PC-9 (cell line): ENCODE measurements at regions not wholly inside any gene's neighbourhood (a gene's known extent, or its start where the extent isn't known, plus 50 kb on each side); places are given as distances from the start of the nearest gene placed in this dataset.

Experiments used
- BruUV-seq: library from RNA; stranded (reverse); fragments of 400-500 nt; replicated peaks from 2 replicates; lab custom pipeline; 2021; lab: Mats Ljungman, UMichigan
- CTCF ChIA-PET: fragments of 300-600 bp; sonication (Branson Sonifier 250); formaldehyde crosslinking; loops from one replicate; lab custom pipeline; 2022; ENCODE audit warnings: antibody characterized with exemption; lab: Charles Lee
- POLR2A ChIA-PET: fragments of 300-600 bp; sonication (Branson Sonifier 250); formaldehyde crosslinking; loops from one replicate; lab custom pipeline; 2022; ENCODE audit warnings: antibody characterized with exemption; ENCODE audit not compliant: unreplicated experiment; lab: Charles Lee
- DNase-seq, 2 experiments: peaks; one replicate each; pipeline versions ENCODE4 v3.0.0 to v3.0.0-alpha.2; 2015 to 2022; ENCODE audit warnings: mixed read lengths in 1 of 2
- H2AFZ ChIP-seq: fragments of 200-600 bp; sonication (generic); 2 replicates; pipeline ENCODE4 v1.8.1; 2017; ENCODE audit warnings: antibody characterized with exemption
- H3F3A ChIP-seq: fragments of 200-600 bp; sonication (generic); 2 replicates; pipeline ENCODE4 v1.8.1; 2017; ENCODE audit warnings: antibody characterized with exemption, mild to moderate bottlenecking, low read depth; ENCODE audit not compliant: insufficient read depth
- H3K27ac ChIP-seq: fragments of 200-600 bp; sonication (generic); 2 replicates; pipeline ENCODE4 v1.6.1; 2016; ENCODE audit warnings: mixed run types
- H3K27me3 ChIP-seq: fragments of 200-600 bp; sonication (generic); 2 replicates; pipeline ENCODE4 v1.6.1; 2016; ENCODE audit warnings: low read depth, mixed run types; ENCODE audit not compliant: insufficient read depth
- H3K36me3 ChIP-seq: fragments of 200-600 bp; sonication (generic); 2 replicates; pipeline ENCODE4 v1.6.1; 2016; ENCODE audit warnings: low read depth, mixed run types
- H3K4me1 ChIP-seq: fragments of 200-600 bp; sonication (generic); replicated peaks from 2 replicates; pipeline ENCODE4 v1.6.1; 2016; ENCODE audit warnings: mixed run types; ENCODE audit not compliant: insufficient read depth
- H3K4me2 ChIP-seq: fragments of 200-600 bp; sonication (generic); 2 replicates; pipeline ENCODE4 v1.6.1; 2017; ENCODE audit warnings: mixed run types
- H3K4me3 ChIP-seq: fragments of 200-600 bp; sonication (generic); 2 replicates; pipeline ENCODE4 v1.6.1; 2016; ENCODE audit warnings: mixed run types
- H3K79me2 ChIP-seq: fragments of 200-600 bp; sonication (generic); 2 replicates; pipeline ENCODE4 v1.6.1; 2017; ENCODE audit warnings: low read depth, mixed run types
- H3K9me2 ChIP-seq: fragments of 200-600 bp; sonication (generic); 2 replicates; pipeline ENCODE4 v1.8.1; 2017; ENCODE audit warnings: mild to moderate bottlenecking; ENCODE audit not compliant: insufficient read depth
- H3K9me3 ChIP-seq: fragments of 200-600 bp; sonication (generic); 2 replicates; pipeline ENCODE4 v1.8.1; 2016; ENCODE audit warnings: low read depth; ENCODE audit not compliant: insufficient read depth
- H4K20me1 ChIP-seq: fragments of 200-600 bp; sonication (generic); 2 replicates; pipeline ENCODE4 v1.8.1; 2017; ENCODE audit not compliant: insufficient read depth
- EZH2 ChIP-seq: fragments of 200-600 bp; sonication (generic); IDR thresholded peaks from 2 replicates; pipeline ENCODE4 v1.8.0; 2017; ENCODE audit warnings: antibody characterized with exemption, low read depth
- intact Hi-C: fragments of 100-400 bp; cut with micrococcal nuclease; formaldehyde crosslinking; loops from one replicate; pipeline ENCODE4 v1.10.0; 2022; ENCODE audit not compliant: unreplicated experiment
- TF ChIP-seq, protein P1 (sequence below): fragments of 200-600 bp; sonication (generic); conservative IDR thresholded peaks from 2 replicates; pipeline ENCODE4 v1.6.1; 2017; ENCODE audit warnings: mixed run types, antibody characterized with exemption, mild to moderate bottlenecking, moderate library complexity

DNA sequence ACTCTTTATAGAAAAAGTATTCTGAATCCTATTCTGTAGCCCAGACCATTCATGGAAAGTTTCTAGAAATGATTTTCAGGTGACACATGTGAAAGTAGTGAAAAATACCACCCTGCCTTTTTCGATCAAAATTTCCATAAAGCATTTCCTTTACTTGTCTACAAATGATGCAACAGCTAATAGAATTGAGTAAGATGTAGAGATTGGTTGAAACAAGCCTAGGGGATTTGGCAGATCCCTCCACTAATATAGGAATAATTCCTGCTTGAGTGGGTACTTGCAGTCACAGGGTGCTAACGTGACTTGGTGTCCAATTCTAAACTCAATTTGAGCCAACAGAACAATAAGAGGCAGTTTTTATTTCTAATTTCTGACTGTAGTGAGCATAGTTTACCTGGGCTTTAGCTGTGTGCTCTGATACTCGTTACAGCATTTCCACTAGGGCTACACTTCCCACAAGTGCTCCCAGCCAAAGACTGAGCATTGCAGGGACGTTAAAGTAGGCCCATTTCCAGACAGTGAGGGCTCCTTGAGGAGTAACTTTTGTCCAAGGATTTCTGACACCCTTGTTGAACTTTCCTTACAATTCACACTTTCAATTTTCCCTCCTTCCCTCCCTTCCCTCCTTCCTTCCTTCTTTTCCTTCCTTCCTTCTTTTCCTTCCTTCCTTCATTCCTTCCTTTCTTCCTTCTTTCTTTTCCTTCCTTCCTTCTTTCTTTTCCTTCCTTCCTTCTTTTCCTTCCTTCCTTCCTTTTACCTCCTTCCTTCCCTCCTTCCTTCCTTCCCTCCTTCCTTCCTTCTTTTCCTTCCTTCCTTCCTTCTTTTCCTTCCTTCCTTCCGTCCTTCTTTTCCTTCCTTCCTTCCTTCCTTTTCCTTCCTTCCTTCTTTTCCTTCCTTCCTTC lies 53.9 kb upstream of the TP63 start:
- no TSS peak for BruUV-seq
- no peak overlapping the region for H3K4me2 ChIP-seq
- H3K27me3 ChIP-seq, result no peaks in the 10 kb centered on the region
- peaks cover 17% of the 10 kb centered on the region for H3F3A ChIP-seq
- no peak overlapping the region for H2AFZ ChIP-seq
- H4K20me1 ChIP-seq, result no peaks in the 10 kb centered on the region
- no peaks in the 10 kb centered on the region for H3K9me2 ChIP-seq
- H3K27ac ChIP-seq, result no peak overlapping the region
- POLR2A ChIA-PET, result no interaction called here
- intact Hi-C loops, result no loop called here
- H3K4me1 ChIP-seq, result peaks cover 12% of the 10 kb centered on the region
- TF ChIP-seq, protein P1, sequence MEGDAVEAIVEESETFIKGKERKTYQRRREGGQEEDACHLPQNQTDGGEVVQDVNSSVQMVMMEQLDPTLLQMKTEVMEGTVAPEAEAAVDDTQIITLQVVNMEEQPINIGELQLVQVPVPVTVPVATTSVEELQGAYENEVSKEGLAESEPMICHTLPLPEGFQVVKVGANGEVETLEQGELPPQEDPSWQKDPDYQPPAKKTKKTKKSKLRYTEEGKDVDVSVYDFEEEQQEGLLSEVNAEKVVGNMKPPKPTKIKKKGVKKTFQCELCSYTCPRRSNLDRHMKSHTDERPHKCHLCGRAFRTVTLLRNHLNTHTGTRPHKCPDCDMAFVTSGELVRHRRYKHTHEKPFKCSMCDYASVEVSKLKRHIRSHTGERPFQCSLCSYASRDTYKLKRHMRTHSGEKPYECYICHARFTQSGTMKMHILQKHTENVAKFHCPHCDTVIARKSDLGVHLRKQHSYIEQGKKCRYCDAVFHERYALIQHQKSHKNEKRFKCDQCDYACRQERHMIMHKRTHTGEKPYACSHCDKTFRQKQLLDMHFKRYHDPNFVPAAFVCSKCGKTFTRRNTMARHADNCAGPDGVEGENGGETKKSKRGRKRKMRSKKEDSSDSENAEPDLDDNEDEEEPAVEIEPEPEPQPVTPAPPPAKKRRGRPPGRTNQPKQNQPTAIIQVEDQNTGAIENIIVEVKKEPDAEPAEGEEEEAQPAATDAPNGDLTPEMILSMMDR, result no peak
- no peak for TF ChIP-seq EZH2
- DNase-seq, result no peak
- H3K79me2 ChIP-seq, result no peaks in the 10 kb centered on the region
- H3K9me3 ChIP-seq, result peaks cover 35% of the 10 kb centered on the region
- CTCF ChIA-PET, result no interaction called here
- no peak overlapping the region for H3K4me3 ChIP-seq
- peaks cover 9% of the 10 kb centered on the region; the same call in 1 of the 2 replicates for H3K36me3 ChIP-seq

DNA sequence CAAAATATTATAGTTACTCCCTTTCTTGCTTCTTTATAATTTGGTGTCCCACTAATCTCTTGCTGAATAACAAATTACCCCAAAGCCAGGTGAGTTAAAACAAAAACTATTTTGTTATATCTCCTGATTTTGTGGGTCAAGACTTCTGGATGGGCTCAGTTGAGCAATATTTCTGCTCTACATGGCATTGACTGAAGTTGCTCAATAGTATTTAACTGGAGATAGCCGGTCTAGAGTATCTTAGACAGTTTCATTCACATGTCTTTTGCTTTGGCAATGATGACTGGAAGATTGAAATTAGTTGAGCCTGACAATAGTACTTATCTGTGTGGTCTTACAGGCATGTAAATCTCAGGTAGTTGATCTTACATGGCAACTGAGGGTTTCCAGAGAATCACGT lies 51.0 kb upstream of the TP63 start:
- ChIA-PET POLR2A (no interaction called here), CTCF (no interaction called here)
- Histone ChIP-seq H3K79me2 (no peaks in the 10 kb centered on the region), H3K9me2 (no peaks in the 10 kb centered on the region), H3K9me3 (peaks cover 27% of the 10 kb centered on the region), H3F3A (no peaks in the 10 kb centered on the region), H3K4me3 (no peak overlapping the region), H3K4me1 (no peaks in the 10 kb centered on the region), H3K27me3 (no peaks in the 10 kb centered on the region), H3K4me2 (no peak overlapping the region), H3K36me3 (no peaks in the 10 kb centered on the region), H4K20me1 (no peaks in the 10 kb centered on the region), H2AFZ (no peak overlapping the region), H3K27ac (no peak overlapping the region)
- no peak for DNase-seq
- BruUV-seq, result no TSS peak
- TF ChIP-seq, protein P1, result no peak
- TF ChIP-seq EZH2, result no peak
- intact Hi-C loops, result no loop called here
